SHP77 treated with DMSO at 0.1 percent for 48 hours (cell line): ENCODE measurements at regions not wholly inside any gene's neighbourhood (a gene's known extent, or its start where the extent isn't known, plus 50 kb on each side); places are given as distances from the start of the nearest gene placed in this dataset.

ENCODE experiments used
- DNase-seq: peaks from one replicate; lab custom pipeline; 2025; lab: John Stamatoyannopoulos, UW

DNA sequence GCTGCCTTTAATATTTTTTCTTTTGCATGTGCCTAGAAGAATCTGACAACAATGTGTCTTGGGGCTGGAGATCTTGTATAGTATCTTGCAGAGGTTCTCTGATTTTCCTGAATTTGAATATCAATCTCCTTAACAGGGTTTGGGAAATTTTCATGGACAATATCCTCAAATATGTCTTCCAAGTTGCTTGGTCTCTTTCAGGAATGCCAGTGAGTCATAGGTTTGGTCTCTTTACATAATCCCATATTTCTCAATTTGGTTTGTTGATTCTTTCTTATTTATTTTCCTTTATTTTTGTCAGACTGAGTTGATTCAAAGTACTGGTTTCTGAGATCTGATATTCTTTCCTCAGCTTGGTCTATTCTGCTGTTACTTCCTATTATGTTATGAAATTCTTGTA lies 208.7 kb upstream of the GLI3 start:
- DNase-seq, result no peak

DNA sequence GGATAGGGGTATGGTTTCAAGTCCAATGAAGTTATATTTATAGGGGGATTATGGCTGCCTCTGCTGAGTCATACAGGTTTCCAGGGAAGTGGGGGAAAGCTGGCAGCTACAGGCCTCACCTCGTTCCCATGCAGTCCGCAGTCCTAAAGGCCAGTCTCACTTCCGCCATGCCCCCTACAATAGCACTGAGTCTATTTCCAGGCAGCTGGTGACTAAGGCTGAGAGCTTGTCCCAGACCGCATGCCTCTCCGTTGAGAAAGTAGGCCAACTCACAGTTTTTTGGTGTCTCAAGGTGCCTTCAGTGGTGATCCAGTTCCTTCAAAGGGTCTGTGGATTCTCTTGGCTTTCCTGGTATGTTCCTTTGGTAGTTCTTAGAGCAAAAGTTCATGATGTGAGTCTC lies 203.9 kb upstream of the GLI3 start:
- no peak for DNase-seq

DNA sequence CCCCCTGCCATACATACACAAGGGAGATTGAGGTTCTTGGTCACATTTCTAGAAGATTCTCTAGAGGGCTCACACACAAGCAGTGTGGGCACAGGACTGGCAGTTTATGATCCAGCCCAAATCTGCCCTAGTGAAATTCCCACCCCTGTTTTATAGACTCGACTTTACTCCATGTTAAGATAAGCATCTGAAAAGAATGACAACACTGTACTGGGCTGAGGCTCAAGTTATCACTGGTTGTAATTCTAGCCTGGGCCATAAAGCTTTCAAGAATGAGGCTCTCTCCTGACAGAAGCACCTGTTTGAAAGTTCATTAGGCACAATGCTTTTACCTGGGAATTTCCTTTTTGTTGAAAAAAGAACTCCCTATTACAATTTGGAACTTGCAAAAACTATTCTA lies 195.6 kb upstream of the GLI3 start:
- DNase-seq, result no peak

DNA sequence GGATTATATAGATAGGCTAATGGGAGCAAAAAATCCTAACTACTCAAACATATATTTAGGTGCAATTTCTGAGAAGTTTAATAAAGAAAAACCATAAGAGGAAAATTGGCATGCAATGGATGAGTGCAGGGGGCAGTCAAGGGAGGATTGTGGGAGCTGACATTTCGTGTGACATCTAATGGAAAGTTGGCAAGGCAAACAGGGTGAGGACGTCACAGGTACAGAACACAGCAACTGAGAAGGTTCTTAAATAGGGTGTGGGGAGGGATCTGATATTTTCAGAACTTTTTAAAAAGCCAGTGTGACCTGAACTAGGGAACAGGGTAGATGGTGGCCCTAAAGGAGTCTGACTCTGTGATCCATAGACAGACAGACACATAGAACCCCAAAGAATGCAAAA lies 194.9 kb upstream of the GLI3 start:
- DNase-seq, result no peak

DNA sequence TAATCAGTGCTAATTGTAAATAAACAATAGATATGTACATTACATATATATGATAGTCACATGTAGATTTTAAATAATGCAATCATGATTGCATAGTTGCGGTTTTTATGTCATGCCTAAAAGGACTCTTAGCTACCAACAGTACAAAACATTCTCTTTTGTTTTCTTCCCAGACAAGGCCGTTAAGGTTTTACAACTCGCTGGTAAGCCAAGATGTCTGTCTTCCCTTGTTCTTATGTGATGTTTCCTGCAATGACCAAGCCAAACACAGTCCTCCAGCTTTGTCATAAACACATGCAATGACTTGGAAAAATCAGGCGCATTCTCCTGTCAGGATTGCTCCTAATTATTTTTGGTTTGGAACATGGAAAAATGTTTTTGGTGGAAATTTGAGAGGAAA lies 192.3 kb upstream of the GLI3 start:
- no peak for DNase-seq

DNA sequence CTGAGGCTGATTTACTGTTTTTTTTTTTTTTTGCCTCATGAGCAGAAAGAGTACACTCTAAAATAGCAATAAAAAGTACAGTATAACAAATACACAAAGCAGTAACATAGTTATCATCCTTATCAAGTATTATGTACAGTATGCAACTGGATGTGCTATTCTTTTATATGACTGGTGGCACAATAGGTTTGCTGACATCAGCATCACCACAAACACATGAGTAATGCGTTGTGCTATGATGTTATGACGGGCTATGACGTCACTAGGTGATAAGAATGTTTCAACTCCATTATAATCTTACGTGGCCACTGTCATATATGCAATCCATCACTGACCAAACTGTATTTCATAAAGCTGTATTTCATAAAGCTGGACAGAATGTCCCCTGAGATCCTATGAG lies 189.2 kb upstream of the GLI3 start:
- DNase-seq, result no peak

DNA sequence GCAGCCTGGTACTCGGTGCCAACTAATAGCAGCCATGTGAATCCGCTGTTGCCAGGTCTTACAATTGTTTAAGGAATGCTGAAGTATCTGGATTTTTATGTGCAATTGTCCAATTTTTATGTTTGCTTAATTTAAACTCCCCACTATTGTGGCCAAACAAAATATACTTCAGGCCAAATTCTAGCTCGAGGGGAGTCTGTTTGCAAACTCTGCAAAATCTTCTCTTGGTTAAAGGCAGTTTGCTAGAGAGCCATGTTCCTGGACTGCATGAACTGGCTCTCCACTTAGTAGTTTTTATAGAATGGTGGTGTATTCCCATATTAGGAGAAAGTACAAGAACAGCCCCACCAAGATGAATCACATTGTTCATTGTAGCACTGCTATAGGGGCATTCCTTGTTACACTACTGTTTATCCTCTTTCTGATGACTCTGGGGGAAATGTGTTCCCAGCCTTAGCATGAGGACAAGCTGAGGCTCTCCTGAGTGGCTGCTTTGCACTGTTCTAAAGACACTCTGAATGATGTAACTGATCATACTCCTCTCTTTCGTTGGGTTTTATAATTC lies 178.0 kb upstream of the GLI3 start:
- DNase-seq, result no peak

DNA sequence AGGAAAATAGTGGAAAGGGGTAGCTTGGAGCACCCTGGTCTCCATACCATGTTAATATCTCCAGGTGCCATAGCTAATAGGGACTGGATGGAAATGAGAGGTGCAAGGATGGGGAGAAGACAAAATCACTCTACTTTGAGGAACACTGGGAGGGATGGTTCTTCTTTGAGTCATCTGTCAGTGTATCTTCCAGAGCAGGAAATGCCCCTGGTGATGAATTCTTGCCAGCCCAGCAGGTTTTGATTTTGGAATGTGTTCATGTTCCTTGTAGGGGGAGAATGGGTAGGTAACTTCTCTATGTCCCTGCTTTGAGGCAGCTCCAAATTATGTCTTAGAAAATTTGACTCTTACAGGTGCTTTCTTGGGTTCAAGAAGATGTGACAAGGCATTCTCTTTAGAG lies 177.0 kb upstream of the GLI3 start:
- no peak for DNase-seq

DNA sequence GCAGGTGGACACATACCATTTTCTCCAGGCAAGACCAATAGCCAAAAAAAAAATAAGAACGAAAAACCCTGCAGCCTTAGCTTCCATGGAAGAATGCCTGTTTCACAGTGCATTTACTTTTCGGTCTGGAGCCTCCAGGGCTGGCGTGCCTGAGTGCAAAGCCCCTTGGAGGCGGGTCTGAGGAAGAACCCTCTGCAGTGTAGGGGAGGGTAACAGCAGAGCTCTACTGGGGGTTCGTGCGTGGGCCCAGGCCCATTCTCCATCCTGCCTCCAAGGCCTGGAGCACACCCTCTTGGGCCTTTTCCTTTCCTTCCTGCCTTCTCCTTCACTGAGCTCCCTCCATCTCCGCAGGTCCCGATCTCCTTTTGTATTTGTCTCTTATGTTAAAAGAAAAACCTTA lies 172.3 kb upstream of the GLI3 start:
- no peak for DNase-seq

DNA sequence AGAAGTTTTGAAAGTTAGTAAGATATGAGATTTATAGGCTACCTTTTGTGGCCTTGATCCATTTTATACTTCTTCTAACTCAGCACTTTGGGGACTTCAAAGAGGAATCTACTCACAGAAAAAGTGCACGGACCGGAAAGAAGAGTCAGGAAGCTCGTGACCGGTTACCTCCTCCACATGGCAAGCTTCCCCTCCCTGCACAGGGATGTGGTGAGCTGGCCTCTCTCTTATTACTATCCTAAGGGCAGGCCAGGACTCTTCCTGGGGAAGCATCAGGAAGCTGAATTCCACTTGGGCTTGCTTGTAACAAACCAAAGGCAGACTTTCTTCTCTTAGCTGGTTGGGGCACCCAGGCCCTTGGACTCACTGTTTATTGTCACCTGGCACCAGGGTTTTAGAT lies 170.8 kb upstream of the GLI3 start:
- DNase-seq, result no peak

DNA sequence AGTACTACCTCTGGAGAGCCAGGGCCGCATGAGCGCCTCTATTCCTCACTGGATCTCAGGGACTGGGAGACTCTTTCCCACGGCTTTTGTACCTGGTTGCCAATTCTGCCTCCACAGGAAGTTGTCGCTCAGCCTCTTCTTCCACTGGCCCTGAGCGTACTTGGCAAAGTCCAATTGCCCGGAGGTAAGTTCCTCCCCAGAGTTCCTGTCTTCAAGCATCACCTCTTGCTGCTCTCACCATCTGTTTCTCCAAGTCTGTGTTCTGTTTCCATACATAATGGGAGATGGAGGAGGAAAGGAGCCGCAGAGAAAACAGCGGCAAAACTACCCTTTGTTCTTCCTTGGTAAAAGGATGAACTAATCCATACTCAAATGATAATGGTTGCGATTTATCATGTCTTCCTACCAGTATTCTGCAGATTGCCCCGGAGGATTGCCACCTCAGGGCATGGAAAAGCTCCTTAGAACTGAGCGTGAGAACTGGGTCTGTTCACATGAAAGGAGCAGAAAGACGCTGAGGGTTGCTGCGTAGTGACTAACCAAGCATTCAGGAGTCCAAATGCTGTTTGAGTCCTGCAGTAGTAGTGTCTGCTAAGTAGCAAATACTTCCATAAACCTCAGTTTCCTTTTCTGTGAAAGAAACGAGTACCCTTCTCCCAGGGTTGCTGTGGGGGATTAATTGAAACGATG lies 170.2 kb upstream of the GLI3 start:
- DNase-seq, result no peak

DNA sequence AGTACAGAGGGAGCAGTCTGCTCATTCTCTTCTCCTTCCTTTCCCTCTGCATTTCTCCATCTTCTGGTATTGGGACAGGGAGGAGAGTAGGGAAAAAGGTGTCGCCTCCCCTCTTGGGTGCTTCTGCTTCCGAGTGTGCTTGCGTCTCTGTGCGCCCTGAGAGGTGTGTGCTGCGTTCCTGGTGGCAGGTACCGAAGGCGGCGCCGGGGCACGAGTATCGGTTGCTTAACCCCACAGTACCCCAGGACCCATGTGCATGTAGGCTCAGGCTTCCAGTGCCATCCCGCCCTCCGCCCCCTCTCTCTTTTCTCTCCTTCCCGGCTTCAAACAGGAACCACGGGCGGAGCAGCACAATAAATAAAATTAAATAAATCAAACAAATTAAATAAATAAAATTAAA lies 169.3 kb upstream of the GLI3 start:
- DNase-seq, result no peak

DNA sequence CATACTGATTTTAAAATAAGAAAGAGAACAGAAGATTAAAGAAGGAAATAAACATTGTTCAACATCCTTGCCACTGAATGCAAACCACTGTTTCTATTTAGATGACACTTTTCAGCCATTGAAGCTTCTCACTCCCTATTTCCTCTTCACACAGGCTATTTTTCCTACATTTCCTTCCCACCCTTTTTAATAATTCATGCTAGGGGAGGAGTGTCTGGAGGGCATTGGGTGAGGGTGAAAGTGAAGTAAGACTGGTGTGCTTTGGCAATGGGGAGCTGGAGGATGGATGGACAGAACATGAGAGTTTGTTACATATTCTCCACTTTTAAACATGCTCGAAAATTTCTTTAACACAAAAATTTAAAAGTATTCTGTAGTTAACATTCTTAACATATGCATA lies 168.8 kb upstream of the GLI3 start:
- DNase-seq, result no peak

DNA sequence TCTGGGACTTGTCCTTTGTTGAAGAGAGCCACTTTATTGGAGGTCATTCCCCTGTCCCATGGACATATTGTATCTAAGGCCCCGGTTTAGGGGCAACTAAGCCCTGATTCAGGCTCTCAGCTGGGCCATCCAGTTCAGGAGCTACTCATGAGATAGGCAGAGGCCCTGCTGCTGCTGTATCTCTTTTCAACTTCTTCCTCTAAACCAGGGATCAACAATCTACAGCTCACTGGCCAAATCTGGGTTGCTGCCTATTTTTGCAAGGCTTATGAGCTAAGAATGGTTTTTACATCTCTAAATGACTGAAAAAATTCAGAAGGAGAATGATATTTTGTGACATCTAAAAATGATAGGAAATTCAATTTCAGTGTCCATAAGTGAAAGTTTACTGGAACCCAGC lies 166.8 kb upstream of the GLI3 start:
- no peak for DNase-seq

DNA sequence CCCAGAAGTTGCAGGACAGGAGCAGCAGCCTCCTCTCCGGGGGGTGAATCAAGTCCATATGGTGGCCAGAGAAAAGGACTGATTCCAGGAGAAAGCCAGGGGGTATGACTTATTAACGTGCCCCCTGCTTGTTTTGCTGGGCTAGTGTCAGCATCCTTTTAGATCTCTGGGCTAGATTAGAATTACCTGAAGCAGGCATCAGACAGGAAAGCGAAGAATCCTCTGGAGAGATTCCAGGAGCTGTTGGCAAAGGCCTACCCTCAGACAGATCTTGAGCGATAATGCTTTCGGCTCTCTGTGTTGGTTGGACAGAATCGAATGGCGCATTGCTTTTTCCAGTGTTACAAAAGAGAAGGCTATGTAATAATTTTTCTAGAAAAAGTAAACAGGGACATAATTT lies 164.0 kb upstream of the GLI3 start:
- DNase-seq, result no peak

DNA sequence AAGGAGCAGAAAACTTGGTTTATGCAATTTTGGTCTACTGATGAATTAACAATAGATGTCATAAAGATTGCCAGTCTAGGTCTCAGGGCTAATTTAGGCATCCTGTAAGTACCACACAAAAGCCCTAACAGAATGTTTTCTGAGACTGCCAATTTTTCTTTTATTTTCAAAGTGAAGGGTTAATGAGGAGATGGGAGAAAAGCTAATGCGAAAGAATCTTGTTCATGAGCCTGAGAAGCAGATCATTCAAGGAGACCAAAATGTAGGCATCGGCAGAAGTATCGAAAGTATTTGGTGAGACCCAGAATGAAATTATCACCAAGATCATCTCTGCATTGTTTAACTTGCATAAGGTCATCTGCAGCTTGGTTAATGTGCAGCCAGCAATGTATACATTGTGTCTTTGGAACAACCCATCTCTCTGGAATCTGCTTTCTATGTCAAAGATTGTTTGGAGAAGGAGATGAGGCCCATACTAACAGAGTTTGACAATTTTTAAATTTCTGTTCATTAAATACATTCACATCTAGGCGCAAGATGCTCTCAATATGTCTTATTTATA lies 163.3 kb upstream of the GLI3 start:
- no peak for DNase-seq

DNA sequence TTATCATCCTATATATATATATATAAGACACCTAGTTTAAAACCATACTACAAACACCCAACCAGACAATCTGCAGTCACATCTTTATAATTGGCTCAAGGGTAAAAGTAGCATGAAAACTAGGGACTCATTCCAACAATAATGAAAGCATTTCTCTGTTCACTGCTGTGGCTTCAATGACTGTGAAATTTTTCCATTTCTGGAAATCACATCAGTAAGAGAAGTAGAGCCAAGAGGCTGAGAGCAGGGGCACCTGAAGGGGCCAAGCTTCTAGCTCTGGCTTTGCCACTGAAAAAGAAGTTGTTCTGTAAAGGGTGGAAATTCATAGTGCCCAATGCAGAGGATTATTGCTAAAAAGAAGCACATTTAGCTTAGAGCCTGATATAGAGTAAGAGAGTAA lies 158.6 kb upstream of the GLI3 start:
- no peak for DNase-seq

DNA sequence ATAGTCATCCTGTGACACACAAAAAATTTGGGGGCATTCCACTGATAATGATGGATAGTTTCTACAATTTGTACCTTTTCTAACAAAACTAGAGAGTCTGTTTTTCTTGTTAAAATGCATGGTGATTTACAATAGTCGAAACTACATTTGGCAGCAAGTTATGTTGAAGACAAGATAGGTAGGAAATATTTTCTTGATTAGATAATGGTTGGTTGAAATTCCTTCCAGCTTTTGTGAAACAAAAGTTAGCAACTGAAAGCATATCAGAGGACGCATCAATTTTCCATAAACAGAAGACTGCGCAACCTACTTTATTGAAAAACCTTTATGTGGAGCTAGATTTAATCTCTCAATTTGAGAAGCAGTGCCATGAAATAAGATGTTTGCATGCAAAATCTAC lies 155.8 kb upstream of the GLI3 start:
- DNase-seq, result no peak

DNA sequence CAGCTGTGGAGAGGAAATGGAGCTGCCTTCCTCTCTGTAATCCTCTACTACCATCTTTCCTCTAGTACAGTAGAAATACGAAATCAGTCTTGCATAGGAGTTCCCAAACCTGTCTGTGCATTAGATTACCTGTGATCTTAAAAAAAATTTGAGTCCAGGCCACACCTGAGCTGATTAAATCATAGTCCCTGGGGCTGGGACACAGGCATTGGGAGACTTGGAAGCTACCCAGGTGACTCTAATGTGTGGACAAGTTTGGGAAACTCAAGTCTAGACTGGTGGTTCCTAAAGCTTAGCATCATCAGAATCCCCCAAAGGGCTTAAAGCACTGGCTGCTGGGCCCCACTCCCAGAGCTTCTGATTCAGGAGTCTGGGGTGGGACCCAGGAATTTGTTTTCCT lies 152.7 kb upstream of the GLI3 start:
- no peak for DNase-seq

DNA sequence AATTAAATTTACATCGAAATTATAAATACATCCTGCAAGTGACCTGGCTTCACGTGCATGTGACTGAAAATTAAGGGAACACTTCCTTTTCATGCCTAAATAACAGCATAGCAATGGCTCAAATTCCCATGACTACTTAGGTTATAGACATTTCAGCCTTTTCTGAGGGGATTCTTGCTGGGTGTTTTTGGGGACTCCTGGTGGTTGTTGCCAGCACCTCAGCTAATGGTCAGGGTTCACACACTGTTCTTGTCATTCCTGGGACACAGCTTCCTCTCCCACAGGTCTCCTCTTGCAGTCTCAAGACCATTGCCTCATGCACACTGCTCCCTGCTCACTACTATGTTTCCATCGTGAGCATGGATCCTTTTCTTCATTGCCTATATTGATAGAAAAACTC lies 148.9 kb upstream of the GLI3 start:
- no peak for DNase-seq

DNA sequence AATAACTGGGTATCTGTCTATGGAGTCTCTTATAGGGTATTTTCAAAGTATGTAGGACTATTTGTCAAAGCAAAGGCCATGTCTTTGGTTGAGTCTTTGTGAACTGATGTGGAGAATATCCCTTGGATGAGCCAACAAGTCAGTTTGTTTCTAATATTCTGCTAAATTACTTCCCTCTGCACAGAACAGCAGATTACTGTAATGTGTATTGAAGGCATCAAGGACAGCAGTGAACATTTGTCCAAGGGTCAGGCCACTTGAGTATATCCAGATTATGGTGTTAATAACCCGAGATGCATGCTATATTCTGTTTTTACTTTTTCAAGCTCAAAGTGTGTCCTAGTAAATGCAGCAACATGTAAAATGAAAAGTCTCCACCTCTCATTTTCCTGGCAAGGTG lies 144.2 kb upstream of the GLI3 start:
- DNase-seq, result no peak

DNA sequence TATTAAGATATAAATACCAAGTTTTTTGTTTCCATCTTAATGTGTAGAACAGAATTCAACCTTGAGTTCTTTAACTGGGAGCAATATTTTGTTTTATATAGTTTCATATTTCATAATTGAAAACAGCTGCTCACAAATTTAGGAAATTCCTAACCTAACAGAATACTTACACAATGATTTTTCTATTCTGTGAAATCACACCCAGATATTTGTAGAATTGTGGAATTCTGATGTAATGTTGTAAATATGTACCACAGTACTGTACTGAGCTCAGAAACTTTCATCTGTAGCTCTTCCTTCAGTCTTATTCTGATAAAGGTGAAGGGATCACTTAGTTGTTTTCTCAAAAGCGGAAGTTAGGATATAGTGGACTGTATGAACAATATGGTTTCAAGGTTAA lies 143.4 kb upstream of the GLI3 start:
- DNase-seq, result no peak

DNA sequence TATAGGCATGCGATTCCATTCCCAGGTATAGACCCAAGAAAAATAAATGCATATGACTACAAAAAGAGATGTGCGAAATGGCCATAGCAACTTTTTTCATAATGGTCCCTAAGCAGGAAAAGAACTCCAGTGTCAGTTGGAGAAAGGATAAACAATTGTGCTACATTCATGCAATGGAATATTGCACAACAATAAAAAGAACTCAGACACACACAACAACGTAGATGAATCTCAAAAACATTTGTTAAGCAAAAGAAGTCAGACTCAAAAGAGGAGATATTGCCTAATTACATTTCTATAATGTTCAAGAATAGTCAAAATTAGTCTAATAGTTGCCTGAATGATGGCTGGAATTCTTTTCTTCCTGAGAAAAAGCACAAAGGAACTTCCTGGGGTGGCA lies 141.1 kb upstream of the GLI3 start:
- DNase-seq, result no peak

DNA sequence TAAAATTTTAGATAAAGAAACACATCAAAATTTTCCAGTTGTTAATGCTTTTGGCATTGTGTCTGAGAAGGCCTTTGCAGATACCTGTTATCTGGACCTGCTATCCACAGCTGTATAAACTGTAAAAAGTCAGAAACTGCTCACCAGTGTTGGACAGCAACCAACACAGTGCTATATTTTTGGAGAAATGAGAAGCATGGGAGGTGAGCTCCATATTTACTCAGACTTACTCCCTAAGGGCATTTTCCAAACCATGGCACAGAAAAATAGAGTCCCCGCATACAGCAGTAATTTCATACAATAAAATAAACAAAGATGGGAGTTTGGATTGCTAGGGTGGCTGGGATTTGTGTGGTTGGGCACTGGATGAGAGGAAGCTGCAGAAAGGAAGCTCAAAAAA lies 136.3 kb upstream of the GLI3 start:
- no peak for DNase-seq
